Activated naive CD4-positive, alpha-beta T cell treated with Interleukin-2 at 50 U/mL for 16 hours (primary cell): ENCODE measurements at regions not wholly inside any gene's neighbourhood (a gene's known extent, or its start where the extent isn't known, plus 50 kb on each side); places are given as distances from the start of the nearest gene placed in this dataset.
"Not testable (repeated sequence)": the region's sequence is repeated elsewhere in the genome, so short reads cannot be mapped to it uniquely, and the experiment has no call there.

ENCODE experiments used
- DNase-seq: peaks from one replicate; pipeline ENCODE4 v3.0.0-alpha.2; 2020

- no peak for DNase-seq
Measured at GRCh38 chr2:168300460-168300859, 53.1 kb upstream of the STK39 start.

- no peak for DNase-seq
Measured at GRCh38 chr2:168304024-168304681, 56.8 kb upstream of the STK39 start.

- DNase-seq, result no peak
Measured at GRCh38 chr2:168307379-168307778, 60.0 kb upstream of the STK39 start.

- no peak for DNase-seq
Measured at GRCh38 chr2:168310580-168310979, 63.2 kb upstream of the STK39 start.

- no peak for DNase-seq
Measured at GRCh38 chr2:168311261-168311910, 64.0 kb upstream of the STK39 start.

GRCh38 chr2:168312036-168312822 lies 64.8 kb upstream of the STK39 start:
- no peak for DNase-seq

- DNase-seq, result no peak
Measured at GRCh38 chr2:168314236-168314635, 66.8 kb upstream of the STK39 start.

- DNase-seq, result no peak
Measured at GRCh38 chr2:168315331-168316072, 68.1 kb upstream of the STK39 start.

- no peak for DNase-seq
Measured at GRCh38 chr2:168316073-168316440, 68.7 kb upstream of the STK39 start.

- no peak for DNase-seq
Measured at GRCh38 chr2:168317282-168317681, 69.9 kb upstream of the STK39 start.

GRCh38 chr2:168320267-168320666 lies 72.9 kb upstream of the STK39 start:
- DNase-seq, result no peak

GRCh38 chr2:168322325-168323007 lies 75.1 kb upstream of the STK39 start:
- no peak for DNase-seq

- DNase-seq, result no peak
Measured at GRCh38 chr2:168323529-168324021, 76.2 kb upstream of the STK39 start.

- no peak for DNase-seq
Measured at GRCh38 chr2:168326572-168326971, 79.2 kb upstream of the STK39 start.

- DNase-seq, result no peak
Measured at GRCh38 chr2:168327328-168327727, 79.9 kb upstream of the STK39 start.

GRCh38 chr2:168328421-168328820 lies 81.0 kb upstream of the STK39 start:
- no peak for DNase-seq

GRCh38 chr2:168330624-168331423 lies 83.4 kb upstream of the STK39 start:
- no peak for DNase-seq

- not testable (repeated sequence) for DNase-seq
Measured at GRCh38 chr2:168335254-168335653, 87.9 kb upstream of the STK39 start.

- DNase-seq, result peak; percentile 59
Measured at GRCh38 chr2:168336786-168337388, 89.5 kb upstream of the STK39 start.

- no peak for DNase-seq
Measured at GRCh38 chr2:168338292-168338691, 90.9 kb upstream of the STK39 start.

- no peak for DNase-seq
Measured at GRCh38 chr2:168338803-168339437, 91.5 kb upstream of the STK39 start.
